Colonic mucosa (tissue), 4 donors: ENCODE measurements at regions not wholly inside any gene's neighbourhood (a gene's known extent, or its start where the extent isn't known, plus 50 kb on each side); places are given as distances from the start of the nearest gene placed in this dataset.

Experiments used
- DNase-seq: peaks from one replicate; pipeline ENCODE4 v3.0.0-alpha.2; 2020
- H3K27ac ChIP-seq: fragments of 200-600 bp; one replicate; pipeline ENCODE4 v1.8.0; 2021
- H3K27me3 ChIP-seq: fragments of 200-600 bp; one replicate; pipeline ENCODE4 v1.8.0; 2021
- H3K36me3 ChIP-seq: fragments of 200-600 bp; one replicate; pipeline ENCODE4 v1.8.0; 2021
- H3K4me1 ChIP-seq: fragments of 200-600 bp; one replicate; pipeline ENCODE4 v1.8.0; 2021; ENCODE audit warnings: mild to moderate bottlenecking
- H3K4me3 ChIP-seq: fragments of 200-600 bp; one replicate; pipeline ENCODE4 v1.8.0; 2021
- H3K9ac ChIP-seq, 2 donors: one replicate each; pipeline ENCODE4 v1.7.0; 2013; ENCODE audit warnings: control low read depth in 2 of 2, low read depth in 2 of 2, low read length in 2 of 2
- H3K9me3 ChIP-seq: fragments of 200-600 bp; one replicate; pipeline ENCODE4 v1.8.0; 2021
- intact Hi-C: fragments of 100-400 bp; cut with DNase I; formaldehyde crosslinking; loops from one replicate; pipeline ENCODE4 v1.14.1; 2022
- TF ChIP-seq, protein P1 (sequence below): fragments of 200-600 bp; IDR thresholded peaks from one replicate; pipeline ENCODE4 v1.8.0; 2022; ENCODE audit warnings: antibody characterized with exemption, mild to moderate bottlenecking
- donor health status: healthy.
- donor health status: DM: no; HTN: no; CAD: no.
- donor health status: DM: no; HTN: no; CAD: no.

DNA sequence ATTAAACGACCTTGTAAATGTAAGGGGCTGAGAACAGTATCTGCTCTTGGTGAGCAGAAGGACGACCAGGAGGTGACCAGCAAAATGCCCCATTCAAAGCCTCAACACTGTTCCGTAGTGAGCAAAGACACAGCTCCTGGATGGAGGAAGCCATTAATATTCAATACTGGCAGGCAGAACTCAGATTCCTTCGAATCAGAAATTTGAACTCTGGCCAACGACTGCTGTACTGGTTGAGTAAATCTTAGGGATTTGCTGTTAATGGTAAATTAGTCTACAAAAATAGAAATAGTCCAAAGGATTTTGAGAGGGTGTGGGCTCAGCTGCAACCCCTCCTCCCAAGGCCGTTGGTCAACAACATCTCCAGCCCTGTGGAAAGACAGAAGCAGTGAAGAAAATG lies 130.5 kb upstream of the PFKP start:
- Histone ChIP-seq H3K27me3 (no peaks in the 10 kb centered on the region), H3K9me3 (no peaks in the 10 kb centered on the region), H3K27ac (no peak overlapping the region), H3K9ac (no peak overlapping the region), H3K4me3 (no peak overlapping the region), H3K4me1 (no peaks in the 10 kb centered on the region), H3K36me3 (no peaks in the 10 kb centered on the region)
- TF ChIP-seq, protein P1, sequence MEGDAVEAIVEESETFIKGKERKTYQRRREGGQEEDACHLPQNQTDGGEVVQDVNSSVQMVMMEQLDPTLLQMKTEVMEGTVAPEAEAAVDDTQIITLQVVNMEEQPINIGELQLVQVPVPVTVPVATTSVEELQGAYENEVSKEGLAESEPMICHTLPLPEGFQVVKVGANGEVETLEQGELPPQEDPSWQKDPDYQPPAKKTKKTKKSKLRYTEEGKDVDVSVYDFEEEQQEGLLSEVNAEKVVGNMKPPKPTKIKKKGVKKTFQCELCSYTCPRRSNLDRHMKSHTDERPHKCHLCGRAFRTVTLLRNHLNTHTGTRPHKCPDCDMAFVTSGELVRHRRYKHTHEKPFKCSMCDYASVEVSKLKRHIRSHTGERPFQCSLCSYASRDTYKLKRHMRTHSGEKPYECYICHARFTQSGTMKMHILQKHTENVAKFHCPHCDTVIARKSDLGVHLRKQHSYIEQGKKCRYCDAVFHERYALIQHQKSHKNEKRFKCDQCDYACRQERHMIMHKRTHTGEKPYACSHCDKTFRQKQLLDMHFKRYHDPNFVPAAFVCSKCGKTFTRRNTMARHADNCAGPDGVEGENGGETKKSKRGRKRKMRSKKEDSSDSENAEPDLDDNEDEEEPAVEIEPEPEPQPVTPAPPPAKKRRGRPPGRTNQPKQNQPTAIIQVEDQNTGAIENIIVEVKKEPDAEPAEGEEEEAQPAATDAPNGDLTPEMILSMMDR, result no peak
- intact Hi-C loops, result no loop called here
- peak; percentile 8 for DNase-seq

DNA sequence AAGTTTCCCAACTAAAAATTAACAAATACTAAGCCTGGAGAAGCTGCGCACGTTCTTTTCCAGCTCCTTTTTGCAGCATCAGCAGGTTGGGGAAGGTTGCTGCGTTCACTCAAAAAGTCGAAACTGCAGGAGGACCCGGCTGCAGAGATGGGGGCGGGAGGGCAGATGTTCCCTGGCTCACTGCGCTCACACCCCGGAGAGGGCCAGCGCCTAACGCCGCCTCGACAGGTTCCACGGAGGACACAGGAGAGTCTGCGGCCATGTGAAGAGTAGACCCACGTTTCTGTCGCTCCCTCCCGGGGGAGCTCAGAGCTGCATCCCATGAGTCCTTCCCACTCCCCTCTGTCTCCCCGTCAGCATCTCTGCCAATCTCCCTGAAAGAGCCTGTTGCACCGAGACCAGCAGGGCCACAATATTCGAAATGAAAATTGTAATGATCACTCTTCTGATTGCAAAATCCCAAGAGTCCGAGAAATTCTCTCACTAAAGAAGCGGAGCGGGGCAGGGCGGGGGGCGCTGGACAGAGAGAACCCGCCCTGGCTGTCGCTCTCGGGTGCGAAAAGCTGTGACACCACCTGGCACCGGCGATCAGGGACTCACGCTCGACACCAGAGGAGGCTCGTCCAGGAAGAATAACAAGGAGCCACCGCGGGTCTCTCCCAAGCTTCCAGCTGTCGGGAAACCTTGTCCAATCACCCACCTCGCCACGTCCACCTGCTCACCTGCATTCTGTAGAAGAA lies 131.5 kb upstream of the PFKP start:
- TF ChIP-seq, protein P1, result no peak
- no peak overlapping the region for H3K27ac ChIP-seq
- intact Hi-C loops, result no loop called here
- H3K9ac ChIP-seq, result no peak overlapping the region
- H3K27me3 ChIP-seq, result no peaks in the 10 kb centered on the region
- peak; percentile 13 for DNase-seq
- no peaks in the 10 kb centered on the region for H3K9me3 ChIP-seq
- no peak overlapping the region for H3K4me3 ChIP-seq
- H3K4me1 ChIP-seq, result no peaks in the 10 kb centered on the region
- H3K36me3 ChIP-seq, result no peaks in the 10 kb centered on the region

DNA sequence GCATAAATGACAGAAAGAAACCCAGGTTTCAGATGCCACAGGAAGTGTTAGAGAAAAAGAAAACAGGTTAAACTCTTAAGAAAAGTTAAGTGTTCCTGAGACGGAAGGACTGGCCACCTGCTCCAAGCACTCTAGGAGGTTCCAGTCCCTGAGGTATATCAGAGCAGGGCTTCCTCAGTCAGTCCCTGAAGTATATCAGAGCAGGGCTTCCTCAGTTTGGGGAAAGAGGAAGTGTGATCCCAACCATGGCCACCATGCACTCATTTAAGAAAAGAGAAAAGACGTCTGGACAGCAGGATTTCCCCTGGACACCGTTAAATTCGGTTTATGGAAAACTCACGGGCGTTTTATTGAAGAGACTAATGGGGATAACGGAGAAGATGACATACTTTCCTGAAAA lies 133.4 kb upstream of the PFKP start:
- Histone ChIP-seq H3K4me1 (no peaks in the 10 kb centered on the region), H3K27me3 (no peaks in the 10 kb centered on the region), H3K4me3 (no peak overlapping the region), H3K9me3 (no peaks in the 10 kb centered on the region), H3K27ac (no peak overlapping the region), H3K9ac (no peak overlapping the region), H3K36me3 (no peaks in the 10 kb centered on the region)
- TF ChIP-seq, protein P1, result no peak
- intact Hi-C loops, result no loop called here
- no peak for DNase-seq

DNA sequence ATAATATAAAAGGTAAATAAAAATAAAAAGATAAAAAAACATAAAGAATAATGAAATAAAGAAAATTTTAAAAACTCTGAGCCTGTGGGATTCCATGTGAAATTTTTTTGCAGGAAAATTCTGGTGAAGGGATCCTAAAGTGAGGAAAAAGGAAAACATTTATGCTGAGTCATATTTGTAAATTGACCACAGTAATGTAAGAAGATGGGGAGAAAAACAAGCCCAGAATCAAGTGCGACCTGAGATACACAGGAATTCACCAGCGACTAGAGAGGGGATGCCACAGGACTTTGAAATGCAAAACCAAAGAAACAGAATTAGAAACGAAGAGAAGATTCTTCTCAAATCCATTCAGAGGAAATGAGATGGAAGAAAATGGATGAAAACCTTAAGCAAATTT lies 133.8 kb upstream of the PFKP start:
- Histone ChIP-seq H3K9me3 (no peaks in the 10 kb centered on the region), H3K4me1 (no peaks in the 10 kb centered on the region), H3K4me3 (no peak overlapping the region), H3K36me3 (no peaks in the 10 kb centered on the region), H3K9ac (no peak overlapping the region), H3K27me3 (no peaks in the 10 kb centered on the region), H3K27ac (no peak overlapping the region)
- TF ChIP-seq, protein P1, result no peak
- DNase-seq, result no peak
- intact Hi-C loops, result no loop called here

DNA sequence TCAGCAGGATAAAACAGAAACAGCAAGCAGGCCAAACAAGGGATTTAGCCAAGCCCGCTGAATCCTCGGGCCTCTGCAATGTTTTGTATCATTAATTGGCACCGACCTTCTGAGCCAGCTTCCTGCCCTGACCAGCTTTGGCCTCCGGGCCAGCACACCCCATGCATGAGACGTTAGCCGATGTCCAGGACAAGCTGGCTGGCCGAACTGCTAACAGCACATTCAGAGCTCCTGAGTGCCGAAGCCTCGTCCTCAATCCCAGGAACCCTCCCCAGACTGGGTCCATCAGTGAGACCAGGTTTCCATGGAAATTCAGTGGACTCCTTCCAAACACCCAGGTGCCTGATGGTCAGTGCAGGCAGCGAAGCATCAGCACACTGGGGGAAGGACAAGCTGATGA lies 134.3 kb upstream of the PFKP start:
- intact Hi-C loops, result no loop called here

More for the DNA sequence above, 134.3 kb upstream of the PFKP start:
- TF ChIP-seq, protein P1, result no peak
- no peak overlapping the region for H3K27ac ChIP-seq
- H3K9me3 ChIP-seq, result no peaks in the 10 kb centered on the region
- no peak overlapping the region for H3K4me3 ChIP-seq
- no peak for DNase-seq
- H3K36me3 ChIP-seq, result no peaks in the 10 kb centered on the region
- H3K9ac ChIP-seq, result no peak overlapping the region
- no peaks in the 10 kb centered on the region for H3K27me3 ChIP-seq
- no peaks in the 10 kb centered on the region for H3K4me1 ChIP-seq
